ENCODE measurements at regions not wholly inside any gene's neighbourhood (a gene's known extent, or its start where the extent isn't known, plus 50 kb on each side); places are given as distances from the start of the nearest gene placed in this dataset.

GRCh38 chr9:591292-591691 is 250.2 kb upstream of the DMRT1 start:
- TF ChIP-seq CTCF (IDR thresholded peaks at IDR 0.05 in 4 of 5, conservative IDR thresholded peaks at IDR 0.05 in 1 of 5), result no peak
- TF ChIP-seq POLR2A (IDR thresholded peaks at IDR 0.05), result no peak
